ENCODE measurements at regions not wholly inside any gene's neighbourhood (a gene's known extent, or its start where the extent isn't known, plus 50 kb on each side); places are given as distances from the start of the nearest gene placed in this dataset.

DNA sequence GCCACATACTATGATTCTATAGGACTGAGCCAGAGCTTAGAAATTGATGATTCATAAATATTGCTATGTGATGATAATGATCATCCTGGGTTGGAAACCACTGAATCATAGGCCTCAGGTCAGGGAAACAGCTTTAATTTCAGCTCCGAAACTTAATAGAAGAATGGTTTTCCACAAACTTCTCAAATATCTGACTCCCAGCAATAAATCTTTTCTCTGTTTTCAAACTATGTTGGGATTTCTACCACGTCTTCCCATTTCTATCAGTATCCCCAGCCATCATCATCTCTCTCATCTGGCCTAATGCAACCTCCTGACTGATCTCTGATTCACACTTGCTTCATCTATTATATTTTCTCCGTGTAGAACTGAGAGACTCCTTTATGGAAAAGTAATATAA, 521.8 kb upstream of the AGA start:
- no peak for TF ChIP-seq EZH2 (IDR thresholded peaks at IDR 0.05; ENCODE audit: borderline replicate concordance, low read depth, low read length, severe bottlenecking)
- TF ChIP-seq, protein P1, sequence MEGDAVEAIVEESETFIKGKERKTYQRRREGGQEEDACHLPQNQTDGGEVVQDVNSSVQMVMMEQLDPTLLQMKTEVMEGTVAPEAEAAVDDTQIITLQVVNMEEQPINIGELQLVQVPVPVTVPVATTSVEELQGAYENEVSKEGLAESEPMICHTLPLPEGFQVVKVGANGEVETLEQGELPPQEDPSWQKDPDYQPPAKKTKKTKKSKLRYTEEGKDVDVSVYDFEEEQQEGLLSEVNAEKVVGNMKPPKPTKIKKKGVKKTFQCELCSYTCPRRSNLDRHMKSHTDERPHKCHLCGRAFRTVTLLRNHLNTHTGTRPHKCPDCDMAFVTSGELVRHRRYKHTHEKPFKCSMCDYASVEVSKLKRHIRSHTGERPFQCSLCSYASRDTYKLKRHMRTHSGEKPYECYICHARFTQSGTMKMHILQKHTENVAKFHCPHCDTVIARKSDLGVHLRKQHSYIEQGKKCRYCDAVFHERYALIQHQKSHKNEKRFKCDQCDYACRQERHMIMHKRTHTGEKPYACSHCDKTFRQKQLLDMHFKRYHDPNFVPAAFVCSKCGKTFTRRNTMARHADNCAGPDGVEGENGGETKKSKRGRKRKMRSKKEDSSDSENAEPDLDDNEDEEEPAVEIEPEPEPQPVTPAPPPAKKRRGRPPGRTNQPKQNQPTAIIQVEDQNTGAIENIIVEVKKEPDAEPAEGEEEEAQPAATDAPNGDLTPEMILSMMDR (IDR thresholded peaks at IDR 0.05; ENCODE audit: borderline replicate concordance, extremely low read depth, low read length, poor library complexity, severe bottlenecking), result no peak
